Activated CD4-positive, alpha-beta T cell treated with anti-CD3 and anti-CD28 coated beads for 48 hours (primary cell): ENCODE measurements at regions not wholly inside any gene's neighbourhood (a gene's known extent, or its start where the extent isn't known, plus 50 kb on each side); places are given as distances from the start of the nearest gene placed in this dataset.
"Not testable (repeated sequence)": the region's sequence is repeated elsewhere in the genome, so short reads cannot be mapped to it uniquely, and the experiment has no call there.

Source experiments
- DNase-seq: peaks from one replicate; pipeline ENCODE4 v3.0.0-alpha.2; 2020

DNA sequence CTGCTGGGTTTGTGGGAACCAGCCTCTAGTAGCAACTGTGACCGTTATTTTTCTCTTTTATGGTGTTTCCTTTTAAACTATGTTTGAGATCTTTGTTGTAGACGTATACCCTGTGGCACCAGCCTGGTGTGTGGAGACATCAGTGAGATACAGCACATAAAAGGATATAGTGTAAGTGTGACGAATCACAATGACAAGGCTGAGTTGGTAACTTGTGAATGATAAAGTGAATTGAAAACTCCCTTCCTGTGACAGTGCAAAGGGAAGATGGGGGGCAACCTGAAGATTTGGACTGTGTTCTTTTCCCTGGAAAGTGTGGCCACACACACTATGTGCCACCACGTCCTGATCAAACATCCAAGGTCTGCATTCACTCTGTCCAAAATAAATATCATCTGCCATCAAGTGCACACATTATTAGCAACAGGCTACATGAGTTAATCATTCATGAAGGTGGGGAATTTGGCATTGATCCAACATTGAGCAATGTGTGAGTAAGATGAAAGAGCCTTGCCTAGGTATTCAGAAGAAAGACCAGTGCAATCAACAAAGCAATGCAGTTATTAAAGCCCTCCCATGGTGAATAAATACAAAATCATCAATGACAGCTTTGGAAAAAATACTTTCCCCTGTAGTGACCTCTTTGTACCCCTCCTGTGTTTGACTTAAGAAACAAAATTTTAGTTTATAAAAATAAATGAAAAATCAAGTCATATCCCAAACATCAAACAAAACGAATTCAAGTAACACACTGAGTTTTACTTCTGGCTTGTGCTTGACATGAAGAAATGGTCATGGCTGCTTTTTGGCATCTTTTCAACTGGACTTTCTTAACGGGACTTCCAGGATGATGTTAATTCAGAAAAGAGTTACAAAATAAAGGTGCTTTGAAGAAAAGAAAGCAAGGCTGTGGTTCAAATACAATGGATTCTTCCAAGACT is 1280.5 kb upstream of the ZEB2 start:
- DNase-seq, result no peak

DNA sequence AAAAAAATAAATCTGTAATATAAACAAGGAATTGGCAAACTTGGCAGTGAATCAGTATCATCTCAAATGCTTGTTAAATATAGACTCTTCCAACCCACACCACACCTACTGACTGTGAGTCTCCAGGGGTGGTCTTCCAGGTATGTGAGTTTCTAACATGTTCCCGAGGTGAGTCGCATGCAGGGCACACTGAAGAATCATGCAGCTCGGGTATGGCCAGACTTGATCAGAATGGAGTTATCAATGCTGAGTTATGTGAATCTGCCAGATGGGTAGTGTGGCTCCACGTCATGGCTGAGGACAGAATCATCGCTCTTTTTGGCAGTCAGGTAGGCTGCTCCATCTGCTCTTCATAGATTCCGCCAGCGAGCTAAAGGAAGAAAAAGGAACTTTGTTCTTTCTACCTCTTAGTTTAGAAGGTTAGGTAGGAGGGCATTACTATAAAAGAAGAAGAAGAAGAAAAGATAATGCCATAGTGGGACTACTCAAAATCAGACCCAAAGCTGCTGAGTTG is 1279.7 kb upstream of the ZEB2 start:
- no peak for DNase-seq

DNA sequence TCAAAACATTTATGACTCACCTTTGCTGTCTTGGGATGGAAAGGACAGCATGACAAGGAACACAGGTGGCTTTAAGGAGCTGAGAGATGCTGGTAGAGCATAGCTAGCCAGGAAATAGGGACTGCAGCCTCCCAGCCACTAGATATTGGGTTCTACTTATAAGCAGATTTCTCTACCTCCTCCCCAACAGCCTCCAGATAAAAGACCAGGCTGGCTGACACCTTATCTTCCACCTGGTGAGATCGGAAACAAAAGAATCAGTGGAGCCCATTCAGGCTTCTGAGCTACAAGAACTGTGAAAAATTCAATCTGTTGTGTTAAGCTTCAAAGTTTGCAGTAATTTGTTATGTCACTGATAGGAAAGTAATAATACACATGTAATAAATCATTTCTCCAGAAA is 1278.5 kb upstream of the ZEB2 start:
- DNase-seq, result no peak

DNA sequence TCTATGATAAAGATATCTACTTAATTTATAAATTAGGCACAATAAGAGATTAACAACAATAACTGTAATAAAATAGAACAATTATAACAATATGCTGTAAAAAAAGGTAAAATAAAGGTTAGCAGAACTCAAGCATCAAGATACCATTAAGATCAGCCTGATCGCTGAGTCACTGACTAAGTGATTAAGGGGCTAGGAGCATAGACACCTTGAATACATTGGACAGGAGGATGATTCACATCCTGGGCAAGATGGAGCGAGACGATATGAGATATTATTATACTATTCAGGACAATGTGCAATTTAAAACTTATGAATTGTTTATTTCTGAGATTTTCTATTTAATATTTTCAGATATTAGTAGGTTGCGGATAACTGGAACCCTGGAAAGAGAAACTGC is 1277.8 kb upstream of the ZEB2 start:
- DNase-seq, result no peak

DNA sequence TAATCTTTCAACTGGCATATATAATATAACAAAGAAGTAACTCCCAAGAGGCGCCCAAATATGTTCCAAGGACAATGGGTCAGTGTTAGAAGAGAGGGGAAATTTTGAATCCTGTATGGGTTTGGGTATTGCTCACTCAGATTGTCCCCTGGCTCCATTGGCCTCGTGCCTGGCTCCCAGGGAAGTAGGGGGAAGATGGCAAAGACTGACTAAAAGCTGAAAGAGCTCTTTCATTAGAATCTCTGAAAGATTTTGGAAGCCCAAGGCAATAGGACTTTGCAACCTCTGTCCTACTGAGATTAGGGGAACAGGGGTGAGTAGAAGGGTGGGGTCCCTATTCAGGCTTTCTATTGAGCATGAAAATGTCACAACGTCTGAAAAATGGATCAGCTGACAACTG is 1272.8 kb upstream of the ZEB2 start:
- DNase-seq, result no peak

DNA sequence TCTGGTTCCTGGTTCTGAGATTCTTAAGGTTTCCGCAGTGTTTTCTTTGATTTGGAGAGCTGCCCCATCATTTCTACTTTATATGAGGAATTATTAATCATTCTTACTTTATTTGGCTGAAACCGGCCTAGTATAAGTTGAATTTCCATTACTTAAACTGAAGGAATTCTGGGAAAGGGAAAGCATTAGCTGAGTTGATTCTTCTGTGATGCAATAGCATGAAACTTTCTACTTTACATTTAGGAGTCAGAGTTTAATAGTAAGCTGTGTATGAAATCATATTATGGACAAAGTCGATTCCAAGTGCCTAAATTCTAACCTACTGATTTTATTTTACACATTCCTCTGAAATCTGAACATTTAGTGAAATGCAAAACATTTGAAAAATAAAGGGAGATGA is 1269.7 kb upstream of the ZEB2 start:
- DNase-seq, result no peak

DNA sequence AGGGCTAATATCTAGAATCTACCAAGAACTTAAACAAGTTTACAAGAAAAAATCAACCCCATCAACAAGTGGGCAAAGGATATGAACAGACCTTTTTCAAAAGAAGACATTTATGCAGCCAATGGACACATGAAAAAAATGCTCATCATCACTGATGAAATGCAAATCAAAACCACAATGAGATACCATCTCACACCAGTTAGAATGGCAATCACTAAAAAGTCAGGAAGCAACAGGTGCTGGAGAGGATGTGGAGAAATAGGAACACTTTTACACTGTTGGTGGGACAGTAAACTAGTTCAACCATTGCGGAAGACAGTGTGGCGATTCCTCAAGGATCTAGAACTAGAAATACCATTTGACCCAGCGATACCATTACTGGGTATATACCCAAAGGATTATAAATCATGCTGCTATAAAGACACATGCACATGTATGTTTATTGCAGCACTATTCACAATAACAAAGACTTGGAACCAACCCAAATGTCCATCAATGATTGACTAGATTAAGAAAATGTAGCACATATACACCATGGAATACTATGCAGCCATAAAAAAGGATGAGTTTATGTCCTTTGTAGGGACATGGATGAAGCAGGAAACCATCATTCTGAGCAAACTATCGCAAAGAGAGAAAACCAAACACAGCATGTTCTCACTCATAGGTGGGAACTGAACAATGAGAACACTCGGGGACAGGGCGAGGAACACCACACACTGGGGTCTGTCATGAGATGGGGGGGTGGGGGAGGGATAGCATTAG is 1267.9 kb upstream of the ZEB2 start:
- DNase-seq, result not testable (repeated sequence)

DNA sequence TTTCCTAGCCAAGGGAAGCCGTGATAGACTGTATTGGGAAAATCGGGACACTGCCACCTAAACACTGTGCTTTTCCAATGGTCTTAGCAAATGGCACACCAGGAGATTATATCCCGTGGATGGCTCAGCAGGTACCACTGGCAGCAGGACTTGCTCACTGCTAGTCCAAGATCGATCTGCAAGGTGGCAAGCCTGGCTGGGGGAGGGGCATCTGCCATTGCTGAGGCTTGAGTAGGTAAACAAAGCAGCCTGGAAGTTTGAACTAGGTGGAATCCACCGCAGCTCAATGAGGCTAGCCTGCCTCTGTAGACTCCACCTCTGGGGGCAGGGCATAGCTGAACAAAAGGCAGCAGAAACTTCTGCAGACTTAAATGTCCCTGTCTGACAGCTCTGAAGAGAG is 1262.7 kb upstream of the ZEB2 start:
- not testable (repeated sequence) for DNase-seq

DNA sequence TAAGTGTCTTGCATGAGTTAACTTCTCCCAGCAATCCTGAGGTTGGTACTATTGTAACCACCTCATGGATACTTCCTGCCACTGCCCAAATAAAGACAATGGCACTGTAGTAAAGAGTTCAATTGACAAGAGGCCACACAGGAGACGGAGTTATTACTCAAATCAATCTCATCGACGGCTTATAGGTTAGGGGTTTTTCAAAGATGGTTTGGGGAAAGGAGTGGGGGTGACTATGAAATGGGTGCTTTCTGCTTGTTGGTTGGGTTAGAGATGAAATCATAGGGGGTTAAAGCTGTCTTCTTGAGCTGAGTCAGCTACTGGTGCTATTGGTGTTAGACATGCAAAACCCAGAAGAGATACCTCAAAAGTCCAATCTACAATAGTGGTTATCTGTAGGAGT is 1258.0 kb upstream of the ZEB2 start:
- DNase-seq, result no peak

DNA sequence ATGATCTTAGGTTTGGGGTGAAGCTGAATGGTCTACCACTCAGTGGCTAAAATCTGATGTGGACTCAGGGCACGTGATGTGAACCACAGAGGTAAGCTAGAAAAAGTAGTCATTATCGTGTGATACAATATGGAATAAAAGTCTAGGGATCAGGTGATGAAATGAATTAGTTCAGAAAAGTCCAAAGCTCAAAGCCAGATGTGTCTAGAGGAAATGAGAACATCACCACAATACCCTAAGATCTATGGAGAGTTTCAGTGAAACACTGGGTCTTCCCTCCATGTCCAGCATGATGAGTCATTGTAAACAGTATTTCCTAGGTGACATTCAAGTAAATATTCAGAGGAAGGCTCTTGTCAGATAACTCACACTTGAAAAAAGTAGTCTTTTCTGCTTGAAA is 1257.4 kb upstream of the ZEB2 start:
- DNase-seq, result no peak

DNA sequence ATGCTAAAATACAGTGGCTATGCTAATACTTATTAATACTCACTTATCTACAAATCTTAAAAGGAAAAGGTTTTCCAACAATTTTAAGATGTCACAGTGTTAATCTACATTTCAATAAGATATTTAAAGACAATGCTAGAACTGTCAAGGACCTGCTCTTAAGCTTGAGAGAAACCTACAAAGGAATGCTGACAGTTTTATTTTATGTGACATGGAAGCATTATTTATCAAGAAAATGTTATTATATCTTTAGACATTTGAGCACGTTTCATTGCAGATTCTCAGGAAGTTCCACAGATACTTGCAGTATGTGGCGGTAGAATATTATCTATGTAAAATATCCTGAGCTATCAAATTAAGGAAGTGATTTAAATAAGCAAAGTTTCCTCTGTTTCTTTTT is 1255.7 kb upstream of the ZEB2 start:
- no peak for DNase-seq

DNA sequence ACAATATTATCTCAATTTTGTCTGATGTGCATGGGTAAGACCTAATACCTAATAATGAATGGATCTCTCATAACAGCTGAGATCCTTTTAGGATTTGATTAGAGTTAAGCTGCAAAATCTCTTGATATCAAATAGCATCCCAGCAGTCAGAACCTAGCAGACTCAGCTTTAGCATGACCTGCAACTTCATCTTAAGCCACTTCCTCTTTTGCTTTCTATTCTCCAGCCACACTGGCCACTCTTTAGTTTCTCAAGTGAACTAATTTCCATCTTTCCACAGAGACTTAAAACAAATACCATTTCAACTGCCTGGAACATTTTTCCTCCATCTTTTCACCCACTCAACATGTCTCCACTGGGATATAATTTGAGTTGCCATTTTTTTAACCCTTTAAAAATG is 1251.6 kb upstream of the ZEB2 start:
- no peak for DNase-seq

DNA sequence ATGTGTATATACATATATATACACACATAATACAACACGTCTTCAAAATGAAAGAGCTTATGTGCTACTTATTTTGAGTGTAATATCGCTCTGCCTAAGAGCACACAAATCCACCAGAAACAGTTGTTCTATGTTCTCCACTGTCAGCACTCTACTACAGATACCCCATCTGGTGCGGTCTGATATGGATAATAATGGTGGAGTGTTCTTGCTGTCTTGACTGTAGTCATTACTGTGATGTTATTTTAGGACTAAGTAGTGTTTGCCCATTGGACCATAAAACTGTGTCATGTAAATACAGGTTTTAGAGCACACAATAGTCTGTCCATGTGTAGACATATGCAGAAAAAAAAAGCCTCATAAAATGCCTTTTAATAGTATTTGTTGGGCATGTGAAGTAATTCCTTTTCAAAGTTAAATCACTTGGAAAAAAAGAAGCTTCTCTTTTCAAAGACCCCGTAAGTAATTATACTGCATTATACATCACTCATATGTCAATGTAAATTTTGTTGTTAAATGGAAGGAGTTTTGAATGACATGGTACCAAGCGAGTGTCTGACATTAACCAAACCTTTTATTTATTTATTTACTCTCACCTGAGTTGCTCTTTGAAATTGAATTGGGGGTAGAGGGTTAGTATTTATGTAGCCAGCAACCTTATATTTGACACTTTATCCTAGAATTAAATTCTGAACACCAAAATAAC is 1249.2 kb upstream of the ZEB2 start:
- no peak for DNase-seq

DNA sequence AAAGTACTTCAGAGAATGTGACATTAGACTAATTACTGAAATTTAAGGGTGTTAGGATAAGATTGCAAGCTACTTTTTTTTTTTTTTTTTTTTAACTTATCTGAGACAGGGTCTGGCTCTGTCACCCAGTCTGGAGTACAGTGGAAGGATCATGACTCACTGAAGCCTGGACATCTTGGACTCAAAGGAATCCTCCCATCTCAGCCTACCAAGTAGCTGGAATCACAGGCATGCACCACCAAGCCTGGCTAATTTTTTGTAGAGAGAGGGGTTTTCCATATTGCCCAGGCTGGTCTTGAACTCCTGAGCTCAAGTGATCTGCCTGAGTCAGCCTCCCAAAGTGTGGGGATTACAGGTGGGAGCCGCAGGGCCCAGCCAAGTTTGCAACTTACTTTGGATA is 1246.0 kb upstream of the ZEB2 start:
- DNase-seq, result no peak

DNA sequence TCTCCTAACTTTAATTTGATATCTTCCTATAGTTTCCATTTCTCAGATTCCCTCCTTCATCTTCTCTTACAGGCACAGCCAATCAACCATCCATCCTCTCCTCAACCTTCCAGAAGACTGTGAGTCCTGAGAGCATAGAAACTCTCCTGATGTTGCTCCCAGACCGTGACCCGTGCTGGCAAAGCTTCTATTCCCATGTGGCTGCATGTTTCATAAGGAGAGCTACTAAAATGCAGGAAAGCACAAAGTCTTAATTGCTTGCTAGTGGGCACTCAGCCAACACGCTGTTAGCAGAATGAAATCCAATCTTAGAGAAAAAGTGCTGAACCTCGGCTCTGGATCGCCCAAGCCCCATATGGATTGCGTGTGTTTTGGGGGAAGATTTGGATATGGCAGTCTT is 1244.7 kb upstream of the ZEB2 start:
- no peak for DNase-seq

DNA sequence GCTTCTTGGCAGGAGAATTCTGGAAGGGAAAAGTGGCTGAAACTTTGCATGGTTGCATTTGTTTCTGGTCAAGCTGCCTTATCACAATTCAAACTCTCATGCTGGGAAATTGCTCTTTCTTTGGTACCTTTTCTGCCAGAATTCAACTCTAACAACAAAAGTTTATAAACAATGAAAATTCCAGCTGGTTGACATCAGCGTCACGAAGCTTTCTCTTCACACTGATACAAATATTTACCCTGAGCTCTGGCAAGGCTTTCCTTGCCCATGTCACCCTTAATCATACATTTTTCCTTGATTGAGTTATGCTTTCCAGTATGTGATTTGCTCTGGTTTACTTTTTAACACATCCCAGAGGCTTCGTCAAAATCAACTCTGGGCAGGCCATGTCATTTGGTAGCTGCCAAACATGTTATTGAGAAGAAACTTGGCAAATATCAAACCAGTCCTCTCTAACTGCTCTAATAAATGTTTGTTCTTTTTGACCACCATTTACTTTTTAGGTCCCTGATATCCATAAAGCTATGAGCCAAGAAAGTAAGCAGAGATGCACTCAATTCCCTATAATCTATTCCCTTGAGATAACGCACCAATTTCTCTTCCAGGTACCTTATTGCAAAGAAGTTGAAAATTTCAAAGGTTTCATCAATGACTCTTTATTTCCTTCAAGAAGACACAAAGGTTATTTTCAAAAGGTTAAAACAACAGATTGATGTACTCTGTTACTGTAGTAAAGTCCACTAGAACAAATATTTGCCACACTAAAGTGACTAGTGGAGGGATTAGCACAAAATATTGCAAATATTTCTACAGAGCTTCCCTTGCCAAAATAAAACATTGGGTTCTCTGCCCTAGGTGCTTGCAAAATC is 1241.1 kb upstream of the ZEB2 start:
- DNase-seq, result no peak

DNA sequence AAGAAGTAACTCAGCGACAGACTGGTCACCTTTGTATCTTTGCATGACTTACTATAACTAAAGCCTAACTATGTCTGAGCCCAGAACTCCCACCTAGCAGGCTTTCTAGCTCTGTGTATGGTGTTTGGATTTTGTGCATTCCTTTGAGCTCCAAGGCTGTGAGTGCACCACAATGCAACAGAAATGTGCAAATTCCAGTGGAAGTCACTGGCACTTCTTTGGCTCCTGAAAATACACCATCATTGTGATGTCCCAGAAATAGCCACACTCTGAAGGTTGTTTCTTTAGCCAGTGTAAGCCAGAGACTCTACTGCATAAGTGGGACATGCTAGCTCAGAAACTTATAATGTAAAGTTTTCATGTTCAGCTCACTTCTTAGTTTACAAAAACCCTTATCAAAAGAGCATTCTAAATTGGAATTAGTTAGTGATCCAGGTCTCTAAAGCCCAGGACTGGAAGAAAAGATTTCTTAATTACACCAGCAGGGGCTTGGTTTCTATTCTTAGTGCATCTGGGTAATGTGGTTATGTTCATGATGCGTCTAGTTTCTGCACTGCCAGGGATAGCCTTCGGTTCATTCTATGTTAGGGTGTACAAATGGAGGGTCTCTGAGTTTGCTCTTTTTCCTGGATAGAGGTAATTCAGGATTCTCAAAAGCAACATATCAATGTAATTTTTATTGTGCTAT is 1239.5 kb upstream of the ZEB2 start:
- DNase-seq, result no peak

DNA sequence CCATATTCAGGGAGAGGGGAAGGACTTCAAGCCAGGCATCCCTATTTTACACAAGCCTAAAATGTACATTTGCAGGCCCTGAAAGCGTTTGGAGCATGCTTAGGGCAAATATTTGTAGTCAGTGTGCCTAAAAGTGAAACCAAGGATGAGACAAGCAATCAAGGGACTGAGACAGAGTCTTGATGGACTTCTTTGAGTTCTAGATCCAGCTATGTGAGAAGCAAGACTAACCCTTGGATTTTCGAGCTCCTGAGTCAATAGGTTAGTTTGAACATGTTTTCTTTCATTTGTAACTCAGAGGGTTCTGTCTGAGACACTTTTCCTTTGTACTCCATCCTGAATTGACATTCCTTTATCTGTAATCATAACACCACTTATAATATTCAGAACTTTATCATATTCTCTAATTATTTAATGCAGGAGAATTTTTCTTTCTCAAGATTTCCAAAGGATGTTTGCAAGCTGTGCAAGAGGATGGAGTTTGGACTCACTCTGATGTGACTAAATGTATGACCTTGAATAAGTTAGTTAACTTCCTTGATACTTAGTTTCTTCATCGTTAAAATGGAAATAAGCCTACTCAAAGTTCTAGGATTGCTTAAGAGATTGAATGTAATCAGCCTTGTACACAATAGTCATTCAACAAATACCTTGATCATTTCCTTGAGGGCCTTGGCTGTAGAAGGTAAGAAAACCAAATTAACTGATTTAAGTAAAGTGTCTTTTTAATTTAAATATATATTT is 1237.8 kb upstream of the ZEB2 start:
- no peak for DNase-seq

DNA sequence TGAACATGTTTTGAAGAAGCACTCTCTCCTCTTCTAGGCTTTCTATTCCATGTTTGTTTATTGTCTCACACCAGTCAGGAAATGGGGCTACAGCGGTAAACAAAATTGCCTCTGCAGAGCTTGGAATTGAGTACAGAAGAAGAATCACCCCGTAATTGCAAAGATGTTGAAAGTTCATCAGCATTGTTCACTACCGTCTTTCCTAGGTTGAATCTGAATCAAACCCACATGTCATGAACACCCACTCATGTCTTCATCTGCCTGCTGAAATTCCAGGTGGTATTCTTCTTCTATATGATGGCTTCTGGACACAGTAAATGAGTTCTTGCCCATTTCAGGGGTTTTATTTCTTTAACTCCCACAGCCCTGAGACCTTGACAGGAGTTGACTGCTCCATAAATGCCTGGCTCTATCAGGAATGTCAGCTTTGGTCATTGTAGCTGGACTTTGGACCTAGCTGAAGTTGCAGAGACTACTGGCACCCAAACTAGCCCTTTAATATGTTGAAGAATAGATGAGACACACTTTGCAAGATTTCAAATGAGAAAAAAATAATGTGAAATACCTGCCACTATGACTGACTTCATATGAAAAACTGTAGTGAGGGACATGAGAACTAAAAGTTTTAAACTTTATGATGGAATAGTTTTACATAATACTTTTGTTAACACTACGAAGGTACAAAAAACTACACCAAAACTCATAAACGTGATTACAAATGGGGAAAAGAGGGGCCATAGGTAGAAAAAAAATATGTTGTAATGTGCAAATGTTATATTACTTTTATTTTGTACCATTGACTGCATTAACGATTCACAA is 1235.3 kb upstream of the ZEB2 start:
- DNase-seq, result no peak

DNA sequence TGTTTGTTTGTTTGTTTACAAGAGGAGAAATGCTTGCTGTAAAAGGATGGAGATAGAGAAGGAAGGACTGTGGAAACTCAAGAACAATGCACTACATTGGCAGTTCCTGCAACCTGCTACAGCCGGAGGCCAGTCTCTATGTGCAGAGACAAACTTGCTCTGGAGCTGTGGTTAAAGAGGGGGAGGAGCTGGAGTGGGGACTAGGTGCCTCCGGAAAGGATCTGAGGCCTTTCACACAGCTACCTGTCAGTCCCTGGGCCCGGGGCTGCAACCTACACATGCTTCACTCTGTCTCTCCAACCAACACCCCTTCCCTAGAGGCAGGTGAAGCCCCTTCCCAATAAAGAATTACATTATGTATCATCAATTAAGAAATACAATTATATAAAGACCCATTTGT is 1234.0 kb upstream of the ZEB2 start:
- no peak for DNase-seq
